Spinal cord (tissue), 9 donors: ENCODE measurements at regions not wholly inside any gene's neighbourhood (a gene's known extent, or its start where the extent isn't known, plus 50 kb on each side); places are given as distances from the start of the nearest gene placed in this dataset.

Experiments
- DNase-seq, 6 donors: peaks; one replicate each; pipeline versions ENCODE4 v3.0.0 to v3.0.0-alpha.2; 2013 to 2015; ENCODE audit warnings: low spot score in 6 of 6, low read depth in 4 of 6
- H3K27ac ChIP-seq: one replicate; pipeline ENCODE4 v1.5.1; 2013; ENCODE audit warnings: low read depth, low read length, control low read depth
- H3K27me3 ChIP-seq: one replicate; pipeline ENCODE4 v1.6.1; 2013; ENCODE audit warnings: low read length; ENCODE audit not compliant: control insufficient read depth, insufficient read depth
- H3K36me3 ChIP-seq: one replicate; pipeline ENCODE4 v1.6.1; 2013; ENCODE audit warnings: low read length; ENCODE audit not compliant: control insufficient read depth, insufficient read depth
- H3K4me1 ChIP-seq: one replicate; pipeline ENCODE4 v1.6.1; 2013; ENCODE audit warnings: low read length; ENCODE audit not compliant: control insufficient read depth, insufficient read depth
- H3K4me3 ChIP-seq: one replicate; pipeline ENCODE4 v1.5.1; 2013; ENCODE audit warnings: low read depth, low read length, control low read depth
- H3K9me3 ChIP-seq: one replicate; pipeline ENCODE4 v1.6.1; 2013; ENCODE audit warnings: low read length; ENCODE audit not compliant: control insufficient read depth, insufficient read depth
- WGBS: methylation state at CpG from one replicate; pipeline ENCODE4 v1.1.5; 2013; ENCODE audit warnings: missing lambda C conversion rate; ENCODE audit not compliant: insufficient coverage; 5-methylcytosine and 5-hydroxymethylcytosine counted together
- donor health status: healthy.

DNA sequence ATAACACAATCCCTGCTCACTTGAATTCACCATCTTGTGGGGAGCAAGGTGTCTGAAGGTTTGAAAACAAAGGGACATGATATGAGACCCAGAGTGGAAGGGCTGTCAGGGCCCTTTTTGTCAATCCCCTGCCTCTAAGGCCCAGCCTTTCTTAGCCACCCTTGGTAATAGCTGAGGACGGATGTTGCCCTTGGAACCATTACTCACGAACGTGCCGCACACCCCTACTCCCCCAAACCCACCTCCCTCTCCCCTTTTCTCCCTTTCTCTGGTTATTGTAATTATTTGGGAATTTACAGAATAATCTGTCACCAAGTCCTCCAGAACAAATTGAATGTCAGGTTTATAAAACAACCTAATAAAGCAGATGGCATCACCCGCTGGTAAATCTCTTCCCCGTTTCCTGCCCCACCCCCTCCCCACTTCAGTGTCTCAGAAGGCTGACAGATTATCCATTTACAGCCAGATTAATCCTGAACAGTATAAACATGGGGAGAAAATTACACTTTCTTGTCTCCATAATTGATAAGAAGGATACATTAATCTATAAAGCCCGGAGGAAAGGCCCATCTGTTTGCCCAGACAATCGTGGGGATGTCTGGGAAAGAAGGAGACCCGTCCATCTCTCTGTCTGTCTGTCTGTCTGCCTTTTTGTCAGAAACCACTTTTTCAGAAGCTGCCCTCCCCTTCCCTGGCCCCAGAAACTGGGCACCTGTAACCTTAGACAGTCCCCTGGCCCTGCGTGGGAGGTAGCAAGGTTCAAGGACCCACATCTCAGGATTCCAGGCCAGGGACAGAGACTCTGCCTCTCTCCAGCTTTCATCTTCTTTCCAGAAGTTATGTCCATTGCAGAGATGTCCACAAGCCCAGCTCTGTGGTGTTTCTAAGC is 60.6 kb upstream of the CD34 start:
- H3K4me3 ChIP-seq, result no peak overlapping the region
- no peaks in the 10 kb centered on the region for H3K36me3 ChIP-seq
- H3K9me3 ChIP-seq, result no peaks in the 10 kb centered on the region
- peak in 2 of 6 donors; percentile 57 to 74 for DNase-seq
- H3K27ac ChIP-seq, result no peak overlapping the region
- 63% methylated on average over 4 of the region's 10 CpGs for WGBS
- no peaks in the 10 kb centered on the region for H3K27me3 ChIP-seq
- no peaks in the 10 kb centered on the region for H3K4me1 ChIP-seq

DNA sequence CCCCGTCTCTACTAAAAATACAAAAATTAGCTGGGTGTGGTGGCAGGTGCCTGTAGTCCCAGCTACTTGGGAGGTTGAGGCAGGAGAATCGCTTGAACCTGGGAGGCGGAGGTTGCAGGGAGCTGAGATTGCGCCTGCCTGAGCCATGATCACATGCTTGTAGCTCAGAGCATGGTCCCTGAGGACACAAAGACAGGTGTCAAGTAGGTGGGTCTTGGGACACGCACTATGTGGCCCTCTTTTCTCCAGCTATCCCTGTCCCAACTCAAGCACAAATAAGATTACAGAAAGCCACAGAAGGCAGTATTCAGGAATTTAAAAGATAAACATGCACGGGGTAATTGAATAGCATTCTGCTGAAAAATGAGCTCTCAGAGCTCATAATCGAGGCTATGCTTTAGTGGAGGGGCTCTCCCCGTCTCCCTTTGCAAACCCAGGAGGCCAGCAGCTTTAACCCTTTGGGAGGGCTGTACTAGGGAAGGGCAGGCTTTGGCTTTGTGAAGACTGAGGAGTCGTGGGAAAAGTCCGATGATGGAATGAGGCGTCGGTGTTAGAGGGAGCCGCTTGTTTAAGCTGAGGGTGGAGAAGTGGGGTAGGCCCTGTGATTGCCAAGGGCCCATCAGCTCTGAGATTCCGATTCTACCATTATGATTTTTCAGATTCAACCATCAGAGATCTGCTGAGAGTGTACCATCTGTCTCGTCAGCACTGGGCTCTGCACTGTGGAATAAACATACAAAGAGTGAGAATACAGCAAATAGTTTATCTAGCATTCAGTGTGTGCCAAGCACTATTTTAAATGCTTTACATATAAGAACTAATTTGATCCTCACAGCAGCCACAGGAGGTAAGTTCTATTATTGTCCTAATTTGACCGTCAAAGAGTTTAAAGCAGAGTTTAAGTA is 59.7 kb upstream of the CD34 start:
- Histone ChIP-seq H3K36me3 (no peaks in the 10 kb centered on the region), H3K27me3 (no peaks in the 10 kb centered on the region), H3K4me1 (no peaks in the 10 kb centered on the region), H3K4me3 (no peak overlapping the region), H3K27ac (no peak overlapping the region), H3K9me3 (no peaks in the 10 kb centered on the region)
- peak in 1 of 6 donors; percentile 62 for DNase-seq
- 35% methylated on average over 4 of the region's 16 CpGs for WGBS

DNA sequence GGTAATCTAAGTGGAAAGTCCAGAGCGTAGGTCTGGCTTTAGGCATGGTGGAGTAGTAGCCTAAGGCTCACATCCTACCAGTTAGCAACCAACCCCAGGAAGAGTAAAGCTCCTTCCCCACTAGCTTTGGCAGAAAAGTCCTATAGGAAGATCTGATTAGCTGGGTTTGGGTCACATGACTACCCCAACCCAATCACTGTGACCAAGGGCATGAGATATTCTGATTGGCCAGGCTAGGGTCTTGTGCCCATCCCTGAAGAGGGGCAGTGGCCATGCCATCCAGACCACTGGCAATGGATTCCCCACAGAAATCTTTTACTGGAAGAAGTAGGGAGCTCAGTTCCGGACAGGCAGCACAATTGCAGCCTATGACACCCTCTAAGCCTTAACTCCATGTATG is 58.6 kb upstream of the CD34 start:
- H3K9me3 ChIP-seq, result no peaks in the 10 kb centered on the region
- no peak for DNase-seq

DNA sequence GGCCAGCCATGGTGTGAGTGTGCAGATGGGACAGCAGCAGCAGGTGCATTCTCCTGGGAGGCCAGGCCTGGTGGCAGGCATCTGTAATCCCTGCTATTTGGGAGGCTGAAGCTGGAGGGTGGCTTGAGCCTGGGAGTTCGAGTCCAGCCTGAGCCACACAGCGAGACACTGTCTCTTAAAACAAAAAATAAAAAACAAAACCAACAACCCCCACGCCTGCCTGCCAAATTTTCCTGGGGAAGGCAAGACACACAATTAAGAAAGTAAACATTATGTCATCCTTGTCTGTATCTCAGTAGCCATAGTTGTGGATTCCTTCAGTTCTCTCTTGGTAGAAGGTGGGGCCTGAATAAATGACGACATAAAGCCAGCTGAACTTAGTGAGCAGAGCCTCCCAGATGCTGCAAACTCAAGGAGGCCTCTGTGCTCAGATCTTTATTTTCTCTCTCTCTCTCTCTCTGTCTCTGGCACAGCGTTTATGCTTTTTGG is 57.6 kb upstream of the CD34 start:
- Histone ChIP-seq H3K36me3 (no peaks in the 10 kb centered on the region), H3K9me3 (no peaks in the 10 kb centered on the region), H3K27ac (no peak overlapping the region), H3K4me3 (no peak overlapping the region), H3K4me1 (peaks cover 7% of the 10 kb centered on the region), H3K27me3 (no peaks in the 10 kb centered on the region)
- DNase-seq, result peak in 1 of 6 donors; percentile 40
- WGBS, result 56% methylated on average over 2 of the region's 5 CpGs

More for the DNA sequence above, 58.6 kb upstream of the CD34 start:
- no peak overlapping the region for H3K27ac ChIP-seq
- WGBS, result 100% methylated on average over 1 of the region's 2 CpGs
- H3K27me3 ChIP-seq, result no peaks in the 10 kb centered on the region
- no peak overlapping the region for H3K4me3 ChIP-seq
- H3K4me1 ChIP-seq, result no peaks in the 10 kb centered on the region
- no peaks in the 10 kb centered on the region for H3K36me3 ChIP-seq

DNA sequence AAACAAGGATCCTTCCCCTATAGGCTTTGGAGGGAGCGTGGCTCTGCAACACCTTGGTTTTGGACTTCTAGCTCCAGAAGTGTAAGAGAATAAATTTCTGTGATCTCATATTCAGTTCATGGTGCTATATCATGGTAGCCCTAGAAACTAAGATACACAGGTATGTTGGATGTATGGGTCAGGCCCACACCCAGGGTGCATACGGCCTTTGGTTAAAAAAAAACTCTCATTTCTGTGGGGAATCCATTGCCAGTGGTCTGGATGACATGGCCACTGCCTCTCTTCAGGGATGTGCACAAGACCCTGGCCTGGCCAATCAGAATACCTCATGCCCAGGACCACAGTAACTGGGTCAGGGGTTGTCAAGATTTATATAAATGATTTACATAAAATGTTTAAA is 56.8 kb upstream of the CD34 start:
- DNase-seq, result no peak
- 100% methylated on average over 1 of the region's 2 CpGs for WGBS
- H3K27ac ChIP-seq, result no peak overlapping the region

DNA sequence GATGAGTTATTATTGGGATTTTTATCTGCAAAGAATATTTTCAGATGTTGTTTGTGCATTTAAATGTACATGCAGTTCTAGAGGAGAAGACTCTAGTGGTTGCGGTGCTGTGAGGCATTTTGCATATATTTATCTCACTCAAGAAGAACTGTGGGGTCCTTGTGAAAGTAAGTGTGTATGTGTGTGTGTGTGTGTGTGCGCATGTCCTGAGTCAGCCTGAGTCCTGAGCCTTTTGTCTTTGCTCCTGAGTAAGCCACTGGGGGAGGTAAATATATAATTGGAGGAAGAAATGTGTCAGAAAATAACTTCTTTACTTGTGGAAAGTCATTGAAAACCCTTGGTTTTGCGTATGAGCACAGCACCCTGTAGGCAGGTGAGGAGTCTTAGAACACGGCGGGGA is 55.6 kb upstream of the CD34 start:
- 100% methylated on average over 1 of the region's 5 CpGs for WGBS
- Histone ChIP-seq H3K27me3 (no peaks in the 10 kb centered on the region), H3K4me1 (peaks cover 17% of the 10 kb centered on the region), H3K9me3 (no peaks in the 10 kb centered on the region), H3K36me3 (no peaks in the 10 kb centered on the region), H3K27ac (no peak overlapping the region), H3K4me3 (no peak overlapping the region)
- DNase-seq, result no peak

More for the DNA sequence above, 56.8 kb upstream of the CD34 start:
- Histone ChIP-seq H3K9me3 (no peaks in the 10 kb centered on the region), H3K4me1 (peaks cover 14% of the 10 kb centered on the region), H3K36me3 (no peaks in the 10 kb centered on the region), H3K27me3 (no peaks in the 10 kb centered on the region), H3K4me3 (no peak overlapping the region)

DNA sequence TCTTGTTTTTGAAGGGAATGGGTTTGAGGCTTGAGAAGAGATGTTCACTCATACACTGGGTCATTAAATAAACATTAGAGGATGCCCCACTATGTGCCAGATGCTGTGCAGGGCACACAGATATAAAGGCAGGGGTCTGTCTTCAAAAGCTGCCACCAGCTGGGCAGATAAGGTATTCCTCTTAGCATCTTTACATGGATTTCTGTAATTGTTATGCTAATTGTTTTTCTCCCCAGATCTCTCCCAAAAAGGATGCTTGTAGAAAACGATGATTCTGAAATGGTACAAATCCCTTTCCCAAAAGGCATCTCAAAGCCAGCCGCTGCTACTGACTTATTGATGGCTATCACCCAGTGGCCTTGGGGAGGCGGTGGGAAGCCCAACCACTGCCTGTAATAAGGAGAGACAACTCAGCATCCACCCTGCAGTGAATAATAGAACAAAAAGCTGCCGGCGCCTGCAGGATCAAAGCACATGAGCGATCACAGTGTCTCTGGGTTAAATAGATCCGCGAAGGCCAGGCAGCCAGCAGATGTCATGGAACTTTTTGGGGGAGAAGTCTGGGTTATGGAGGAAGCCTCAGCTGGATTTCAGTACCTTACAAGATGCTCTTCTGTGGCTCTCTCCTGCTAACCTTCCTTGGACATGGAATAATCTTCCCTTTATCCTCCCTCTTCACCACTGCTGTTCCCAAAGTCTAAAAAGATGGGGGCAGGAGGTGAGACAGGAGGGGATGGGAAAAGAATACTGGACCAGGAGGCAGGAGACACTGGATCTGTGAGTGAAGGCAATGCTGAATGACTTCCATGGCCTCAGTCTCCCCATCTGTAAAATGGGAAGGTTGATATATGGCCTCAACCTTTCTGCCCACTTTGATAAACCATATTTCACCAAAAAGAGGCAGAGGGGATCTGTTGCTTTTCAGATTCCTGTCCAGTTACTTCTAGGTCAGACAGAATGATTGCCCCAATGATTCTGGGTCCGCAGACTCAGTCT is 54.8 kb upstream of the CD34 start:
- no CpG with 5 or more reads among the region's 9 CpGs for WGBS
- DNase-seq, result peak in 2 of 6 donors; percentile 40 to 73
- peaks cover 17% of the 10 kb centered on the region for H3K4me1 ChIP-seq
- no peak overlapping the region for H3K27ac ChIP-seq
- H3K27me3 ChIP-seq, result no peaks in the 10 kb centered on the region
- H3K36me3 ChIP-seq, result no peaks in the 10 kb centered on the region
- H3K9me3 ChIP-seq, result no peaks in the 10 kb centered on the region
- no peak overlapping the region for H3K4me3 ChIP-seq

DNA sequence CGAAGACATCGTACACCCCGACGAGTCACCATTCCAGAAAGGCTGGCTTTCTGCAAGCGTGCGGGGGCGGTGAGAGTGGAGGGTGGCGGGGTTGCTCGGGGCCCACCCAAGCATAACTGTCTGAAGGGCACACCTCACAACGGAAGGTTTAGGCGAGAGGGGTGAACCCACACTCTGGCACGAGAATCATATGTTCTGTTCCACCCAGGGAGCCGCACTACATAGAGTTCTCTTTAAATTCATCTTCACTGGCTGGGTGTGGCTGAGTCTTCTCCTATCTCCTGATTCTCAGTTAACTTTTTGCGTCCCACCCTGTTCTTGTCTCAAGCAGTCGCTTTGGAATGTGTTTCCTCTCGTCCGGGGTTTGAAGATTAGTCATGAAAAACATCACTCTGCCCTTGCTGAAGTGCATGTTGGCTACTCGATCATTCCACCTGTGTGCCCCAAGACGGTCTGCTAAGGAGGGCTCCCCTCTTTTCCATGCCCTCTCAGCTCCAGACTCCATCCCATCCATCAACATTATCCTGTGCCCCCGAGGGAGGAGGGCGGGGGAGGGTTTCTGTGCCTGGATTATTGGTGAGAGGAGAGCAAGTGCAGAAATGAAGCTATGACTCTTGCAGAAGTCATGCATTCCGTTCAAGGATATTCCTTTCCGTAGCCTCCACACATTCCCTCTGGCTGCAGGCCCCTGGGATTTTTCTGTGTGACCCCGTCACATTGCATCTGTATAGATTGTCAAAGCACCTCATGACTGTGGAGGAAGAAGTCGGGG is 53.5 kb upstream of the CD34 start:
- peaks cover 21% of the 10 kb centered on the region for H3K4me1 ChIP-seq
- H3K4me3 ChIP-seq, result no peak overlapping the region
- peaks cover 3% of the 10 kb centered on the region for H3K27me3 ChIP-seq
- no peak for DNase-seq
- no peaks in the 10 kb centered on the region for H3K36me3 ChIP-seq
- peak overlapping the region; percentile 30 for H3K27ac ChIP-seq
- WGBS, result 84% methylated on average over 15 of the region's 25 CpGs
- no peaks in the 10 kb centered on the region for H3K9me3 ChIP-seq
